ENCODE measurements at regions not wholly inside any gene's neighbourhood (a gene's known extent, or its start where the extent isn't known, plus 50 kb on each side); places are given as distances from the start of the nearest gene placed in this dataset.

DNA sequence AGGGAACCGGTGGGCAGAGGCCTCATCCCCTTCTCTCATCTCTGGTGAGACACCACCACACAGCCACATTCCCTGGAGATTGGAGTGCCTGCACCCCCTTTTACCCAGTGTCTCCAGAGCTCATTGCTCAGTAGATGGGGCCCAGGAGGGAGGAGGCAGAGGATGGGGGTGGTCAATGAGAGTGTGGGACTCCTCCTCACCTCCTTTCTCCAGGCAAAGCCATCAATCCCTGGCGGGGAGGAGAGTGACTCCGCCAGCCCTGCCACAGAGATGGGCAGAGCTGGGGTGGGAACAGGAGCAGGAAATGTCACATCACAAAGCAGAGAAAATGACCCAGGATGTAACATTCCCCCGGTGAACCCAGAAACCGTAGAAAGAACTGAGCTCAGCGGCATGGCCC lies 117.2 kb downstream of the MATN1 start:
- Histone ChIP-seq H3K27ac (ENCODE audit: control insufficient read depth, insufficient read depth) (no peak overlapping the region), H3K79me2 (ENCODE audit: control insufficient read depth, insufficient read depth, low read length) (no peaks in the 10 kb centered on the region), H3K9ac (ENCODE audit: control insufficient read depth, insufficient read depth, low read length) (no peak overlapping the region), H3K36me3 (ENCODE audit: control insufficient read depth in 2 of 2, insufficient read depth in 2 of 2, low read length in 1 of 2) (no peaks in the 10 kb centered on the region), H3K4me2 (ENCODE audit: control insufficient read depth, insufficient read depth) (no peak overlapping the region), H4K20me1 (ENCODE audit: control insufficient read depth, insufficient read depth) (no peaks in the 10 kb centered on the region), H3K4me1 (ENCODE audit: control insufficient read depth, insufficient read depth, low read length) (no peaks in the 10 kb centered on the region), H2AFZ (ENCODE audit: control insufficient read depth, low read depth, low read length) (no peak overlapping the region), H3K4me3 (no peak overlapping the region), H3K9me3 (replicated peaks; ENCODE audit: control insufficient read depth, insufficient read depth, low read length) (no peaks in the 10 kb centered on the region), H3K27me3 (replicated peaks in 1 of 2; ENCODE audit: control insufficient read depth in 2 of 2, insufficient read depth in 2 of 2, low read length in 1 of 2) (peaks cover 0 to 3% of the 10 kb centered on the region in 2 experiments; a peak in 2 of 4 replicates)
- BruUV-seq (replicated peaks), result no TSS peak
- 20% methylated on average over 6 of the region's 6 CpGs for WGBS (ENCODE audit: insufficient coverage, insufficient replicate concordance, low lambda C conversion rate, missing lambda C conversion rate)
- ATAC-seq, result no peak
- SMC1A ChIA-PET (ENCODE audit: uncharacterized antibody, unreplicated experiment), result no interaction called here
- DNase-seq (ENCODE audit: low read depth, low spot score), result no peak
- POLR2A ChIA-PET, result no interaction called here
- TF ChIP-seq ETV6 (conservative IDR thresholded peaks at IDR 0.05 in 1 of 2, IDR thresholded peaks at IDR 0.05 in 1 of 2; ENCODE audit: borderline replicate concordance in 1 of 2, low read depth in 1 of 2) (no peak), CHD1 (IDR thresholded peaks at IDR 0.05; ENCODE audit: low read depth, low read length) (no peak), MYB (IDR thresholded peaks at IDR 0.05; ENCODE audit: borderline replicate concordance, low read depth, low read length) (no peak), MYC (IDR thresholded peaks at IDR 0.05; ENCODE audit: insufficient read depth, insufficient read length, insufficient replicate concordance, low read length, severe bottlenecking) (no peak), ESRRA (IDR thresholded peaks at IDR 0.05; ENCODE audit: low read length) (no peak), RBBP5 (conservative IDR thresholded peaks at IDR 0.05) (no peak), NBN (IDR thresholded peaks at IDR 0.05) (no peak), ZNF622 (IDR thresholded peaks at IDR 0.05) (no peak), KDM1A (IDR thresholded peaks at IDR 0.05; ENCODE audit: borderline replicate concordance) (no peak), BHLHE40 (IDR thresholded peaks at IDR 0.05; ENCODE audit: borderline replicate concordance in 1 of 2, low read depth in 2 of 2, low read length in 1 of 2) (no peak), USF2 (IDR thresholded peaks at IDR 0.05; ENCODE audit: borderline replicate concordance, low read depth, low read length) (no peak), ZNF384 (IDR thresholded peaks at IDR 0.05; ENCODE audit: borderline replicate concordance, low read depth, low read length) (no peak), RAD51 (IDR thresholded peaks at IDR 0.05) (no peak), PKNOX1 (IDR thresholded peaks at IDR 0.05) (no peak), USF1 (IDR thresholded peaks at IDR 0.05; ENCODE audit: borderline replicate concordance, extremely low read length, insufficient read depth, low read depth, low read length) (no peak)
- TF ChIP-seq, protein P1, sequence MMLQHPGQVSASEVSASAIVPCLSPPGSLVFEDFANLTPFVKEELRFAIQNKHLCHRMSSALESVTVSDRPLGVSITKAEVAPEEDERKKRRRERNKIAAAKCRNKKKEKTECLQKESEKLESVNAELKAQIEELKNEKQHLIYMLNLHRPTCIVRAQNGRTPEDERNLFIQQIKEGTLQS (IDR thresholded peaks at IDR 0.05; ENCODE audit: borderline replicate concordance, extremely low read depth, low read depth, low read length), result no peak
- TF ChIP-seq, protein P2, sequence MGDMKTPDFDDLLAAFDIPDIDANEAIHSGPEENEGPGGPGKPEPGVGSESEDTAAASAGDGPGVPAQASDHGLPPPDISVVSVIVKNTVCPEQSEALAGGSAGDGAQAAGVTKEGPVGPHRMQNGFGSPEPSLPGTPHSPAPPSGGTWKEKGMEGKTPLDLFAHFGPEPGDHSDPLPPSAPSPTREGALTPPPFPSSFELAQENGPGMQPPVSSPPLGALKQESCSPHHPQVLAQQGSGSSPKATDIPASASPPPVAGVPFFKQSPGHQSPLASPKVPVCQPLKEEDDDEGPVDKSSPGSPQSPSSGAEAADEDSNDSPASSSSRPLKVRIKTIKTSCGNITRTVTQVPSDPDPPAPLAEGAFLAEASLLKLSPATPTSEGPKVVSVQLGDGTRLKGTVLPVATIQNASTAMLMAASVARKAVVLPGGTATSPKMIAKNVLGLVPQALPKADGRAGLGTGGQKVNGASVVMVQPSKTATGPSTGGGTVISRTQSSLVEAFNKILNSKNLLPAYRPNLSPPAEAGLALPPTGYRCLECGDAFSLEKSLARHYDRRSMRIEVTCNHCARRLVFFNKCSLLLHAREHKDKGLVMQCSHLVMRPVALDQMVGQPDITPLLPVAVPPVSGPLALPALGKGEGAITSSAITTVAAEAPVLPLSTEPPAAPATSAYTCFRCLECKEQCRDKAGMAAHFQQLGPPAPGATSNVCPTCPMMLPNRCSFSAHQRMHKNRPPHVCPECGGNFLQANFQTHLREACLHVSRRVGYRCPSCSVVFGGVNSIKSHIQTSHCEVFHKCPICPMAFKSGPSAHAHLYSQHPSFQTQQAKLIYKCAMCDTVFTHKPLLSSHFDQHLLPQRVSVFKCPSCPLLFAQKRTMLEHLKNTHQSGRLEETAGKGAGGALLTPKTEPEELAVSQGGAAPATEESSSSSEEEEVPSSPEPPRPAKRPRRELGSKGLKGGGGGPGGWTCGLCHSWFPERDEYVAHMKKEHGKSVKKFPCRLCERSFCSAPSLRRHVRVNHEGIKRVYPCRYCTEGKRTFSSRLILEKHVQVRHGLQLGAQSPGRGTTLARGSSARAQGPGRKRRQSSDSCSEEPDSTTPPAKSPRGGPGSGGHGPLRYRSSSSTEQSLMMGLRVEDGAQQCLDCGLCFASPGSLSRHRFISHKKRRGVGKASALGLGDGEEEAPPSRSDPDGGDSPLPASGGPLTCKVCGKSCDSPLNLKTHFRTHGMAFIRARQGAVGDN (IDR thresholded peaks at IDR 0.05), result no peak
- FAIRE-seq, result no peak
- in situ Hi-C loops (cut with MboI), result no loop called here
- CTCF ChIA-PET, result no interaction called here
- RAD21 ChIA-PET (ENCODE audit: unreplicated experiment), result no interaction called here
- intact Hi-C loops (cut with micrococcal nuclease; ENCODE audit: unreplicated experiment), result no loop called here
